ENCODE measurements at regions not wholly inside any gene's neighbourhood (a gene's known extent, or its start where the extent isn't known, plus 50 kb on each side); places are given as distances from the start of the nearest gene placed in this dataset.

- no peak for DNase-seq (ENCODE audit: extremely low read depth in 1 of 11, low read depth in 9 of 11, low spot score in 4 of 11)
Observed at GRCh38 chr7:46694058-46694457, 773.0 kb upstream of the IGFBP3 start.

- no peak for DNase-seq (ENCODE audit: extremely low read depth in 1 of 11, low read depth in 9 of 11, low spot score in 4 of 11)
Observed at GRCh38 chr7:46687203-46687602, 766.1 kb upstream of the IGFBP3 start.

- DNase-seq (ENCODE audit: extremely low read depth in 1 of 11, low read depth in 9 of 11, low spot score in 4 of 11): no peak
Observed at GRCh38 chr7:46685051-46685450, 764.0 kb upstream of the IGFBP3 start.

GRCh38 chr7:46682836-46683624 is 762.0 kb upstream of the IGFBP3 start:
- no peak for DNase-seq (ENCODE audit: extremely low read depth in 1 of 11, low read depth in 9 of 11, low spot score in 4 of 11)

GRCh38 chr7:46681865-46682503 is 760.9 kb upstream of the IGFBP3 start:
- DNase-seq (ENCODE audit: extremely low read depth in 1 of 11, low read depth in 9 of 11, low spot score in 4 of 11): no peak

GRCh38 chr7:46680147-46680546 is 759.1 kb upstream of the IGFBP3 start:
- no peak for DNase-seq (ENCODE audit: extremely low read depth in 1 of 11, low read depth in 9 of 11, low spot score in 4 of 11)

- DNase-seq (ENCODE audit: extremely low read depth in 1 of 11, low read depth in 9 of 11, low spot score in 4 of 11): no peak
Observed at GRCh38 chr7:46679671-46680070, 758.6 kb upstream of the IGFBP3 start.

GRCh38 chr7:46678421-46678820 is 757.3 kb upstream of the IGFBP3 start:
- DNase-seq (ENCODE audit: extremely low read depth in 1 of 11, low read depth in 9 of 11, low spot score in 4 of 11): no peak

- DNase-seq (ENCODE audit: extremely low read depth in 1 of 11, low read depth in 9 of 11, low spot score in 4 of 11): no peak
Observed at GRCh38 chr7:46675456-46675855, 754.4 kb upstream of the IGFBP3 start.

GRCh38 chr7:46672861-46673260 is 751.8 kb upstream of the IGFBP3 start:
- no peak for DNase-seq (ENCODE audit: extremely low read depth in 1 of 11, low read depth in 9 of 11, low spot score in 4 of 11)

GRCh38 chr7:46671108-46671769 is 750.2 kb upstream of the IGFBP3 start:
- no peak for DNase-seq (ENCODE audit: extremely low read depth in 1 of 11, low read depth in 9 of 11, low spot score in 4 of 11)

- no peak for DNase-seq (ENCODE audit: extremely low read depth in 1 of 11, low read depth in 9 of 11, low spot score in 4 of 11)
Observed at GRCh38 chr7:46669028-46669427, 748.0 kb upstream of the IGFBP3 start.

GRCh38 chr7:46664453-46664852 is 743.4 kb upstream of the IGFBP3 start:
- no peak for DNase-seq (ENCODE audit: extremely low read depth in 1 of 11, low read depth in 9 of 11, low spot score in 4 of 11)

- DNase-seq (ENCODE audit: extremely low read depth in 1 of 11, low read depth in 9 of 11, low spot score in 4 of 11): no peak
Observed at GRCh38 chr7:46663025-46663424, 742.0 kb upstream of the IGFBP3 start.

GRCh38 chr7:46661431-46661830 is 740.4 kb upstream of the IGFBP3 start:
- DNase-seq (ENCODE audit: extremely low read depth in 1 of 11, low read depth in 9 of 11, low spot score in 4 of 11): no peak

GRCh38 chr7:46660402-46660980 is 739.4 kb upstream of the IGFBP3 start:
- no peak for DNase-seq (ENCODE audit: extremely low read depth in 1 of 11, low read depth in 9 of 11, low spot score in 4 of 11)

GRCh38 chr7:46658281-46658680 is 737.2 kb upstream of the IGFBP3 start:
- DNase-seq (ENCODE audit: extremely low read depth in 1 of 11, low read depth in 9 of 11, low spot score in 4 of 11): no peak

- DNase-seq (ENCODE audit: extremely low read depth in 1 of 11, low read depth in 9 of 11, low spot score in 4 of 11): no peak
Observed at GRCh38 chr7:46654546-46655443, 733.7 kb upstream of the IGFBP3 start.

- no peak for DNase-seq (ENCODE audit: extremely low read depth in 1 of 11, low read depth in 9 of 11, low spot score in 4 of 11)
Observed at GRCh38 chr7:46653848-46654247, 732.8 kb upstream of the IGFBP3 start.

Measured in renal cortex interstitium (tissue), 11 donors.